ENCODE measurements at regions not wholly inside any gene's neighbourhood (a gene's known extent, or its start where the extent isn't known, plus 50 kb on each side); places are given as distances from the start of the nearest gene placed in this dataset.

DNA sequence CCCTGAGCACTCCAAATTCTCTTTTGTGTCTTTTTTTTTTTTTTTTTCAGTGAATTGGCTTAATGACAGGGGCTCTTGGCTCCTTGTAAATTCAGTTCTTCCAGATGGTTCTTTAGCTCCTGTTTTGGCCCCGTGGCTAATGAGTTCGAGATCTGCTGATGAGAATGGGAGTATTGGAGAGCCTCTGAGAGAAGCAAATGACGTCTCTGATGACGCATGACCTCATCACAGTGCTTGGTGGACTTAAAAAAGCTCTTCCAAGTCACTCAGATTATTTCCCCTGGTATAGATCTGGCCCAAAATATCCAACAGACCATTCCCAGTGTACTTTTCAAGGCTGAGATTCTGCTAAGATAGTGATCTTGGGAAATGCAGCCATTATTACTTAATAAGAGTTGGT is 159.5 kb downstream of the MIS18A start:
- TF ChIP-seq, protein P1, sequence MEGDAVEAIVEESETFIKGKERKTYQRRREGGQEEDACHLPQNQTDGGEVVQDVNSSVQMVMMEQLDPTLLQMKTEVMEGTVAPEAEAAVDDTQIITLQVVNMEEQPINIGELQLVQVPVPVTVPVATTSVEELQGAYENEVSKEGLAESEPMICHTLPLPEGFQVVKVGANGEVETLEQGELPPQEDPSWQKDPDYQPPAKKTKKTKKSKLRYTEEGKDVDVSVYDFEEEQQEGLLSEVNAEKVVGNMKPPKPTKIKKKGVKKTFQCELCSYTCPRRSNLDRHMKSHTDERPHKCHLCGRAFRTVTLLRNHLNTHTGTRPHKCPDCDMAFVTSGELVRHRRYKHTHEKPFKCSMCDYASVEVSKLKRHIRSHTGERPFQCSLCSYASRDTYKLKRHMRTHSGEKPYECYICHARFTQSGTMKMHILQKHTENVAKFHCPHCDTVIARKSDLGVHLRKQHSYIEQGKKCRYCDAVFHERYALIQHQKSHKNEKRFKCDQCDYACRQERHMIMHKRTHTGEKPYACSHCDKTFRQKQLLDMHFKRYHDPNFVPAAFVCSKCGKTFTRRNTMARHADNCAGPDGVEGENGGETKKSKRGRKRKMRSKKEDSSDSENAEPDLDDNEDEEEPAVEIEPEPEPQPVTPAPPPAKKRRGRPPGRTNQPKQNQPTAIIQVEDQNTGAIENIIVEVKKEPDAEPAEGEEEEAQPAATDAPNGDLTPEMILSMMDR (IDR thresholded peaks at IDR 0.05), result no peak
- no peak for TF ChIP-seq POLR2A (IDR thresholded peaks at IDR 0.05)

Data from lower leg skin (tissue), 3 donors.